Calu3 (cell line): ENCODE measurements at regions not wholly inside any gene's neighbourhood (a gene's known extent, or its start where the extent isn't known, plus 50 kb on each side); places are given as distances from the start of the nearest gene placed in this dataset.

Source experiments
- BruUV-seq: library from RNA; stranded (reverse); fragments of 400-500 nt; replicated peaks from 2 replicates; lab custom pipeline; 2021; lab: Mats Ljungman, UMichigan
- CTCF ChIA-PET: fragments of 300-600 bp; sonication (Branson Sonifier 250); formaldehyde crosslinking; loops from one replicate; lab custom pipeline; 2022; ENCODE audit warnings: antibody characterized with exemption; lab: Charles Lee
- DNase-seq: peaks from one replicate; pipeline ENCODE4 v3.0.0; 2022
- H3K27ac Mint-ChIP-seq: one replicate; pipeline ENCODE4 v1.8.0; 2022; ENCODE audit warnings: mixed read lengths; ENCODE audit not compliant: unreplicated experiment
- H3K27me3 Mint-ChIP-seq: one replicate; pipeline ENCODE4 v1.8.0; 2022; ENCODE audit warnings: mixed read lengths; ENCODE audit not compliant: unreplicated experiment
- H3K36me3 Mint-ChIP-seq: one replicate; pipeline ENCODE4 v1.8.0; 2022; ENCODE audit warnings: mild to moderate bottlenecking, moderate library complexity, mixed read lengths; ENCODE audit not compliant: insufficient read depth, unreplicated experiment
- H3K4me1 Mint-ChIP-seq: one replicate; pipeline ENCODE4 v1.8.0; 2022; ENCODE audit warnings: mild to moderate bottlenecking, low read depth, mixed read lengths; ENCODE audit not compliant: unreplicated experiment
- H3K4me3 Mint-ChIP-seq: one replicate; pipeline ENCODE4 v1.8.0; 2022; ENCODE audit warnings: mild to moderate bottlenecking, low read depth, moderate library complexity, mixed read lengths; ENCODE audit not compliant: unreplicated experiment
- H3K9me3 Mint-ChIP-seq: one replicate; pipeline ENCODE4 v1.8.0; 2022; ENCODE audit warnings: low read depth, mixed read lengths; ENCODE audit not compliant: unreplicated experiment
- intact Hi-C: fragments of 100-400 bp; cut with micrococcal nuclease; formaldehyde crosslinking; loops from one replicate; pipeline ENCODE4 v1.10.0; 2022; ENCODE audit not compliant: unreplicated experiment
- TF ChIP-seq, protein P1 (sequence below): fragments of 200-600 bp; IDR thresholded peaks from one replicate; pipeline ENCODE4 v1.8.0; 2022; ENCODE audit warnings: antibody characterized with exemption; ENCODE audit not compliant: unreplicated experiment

DNA sequence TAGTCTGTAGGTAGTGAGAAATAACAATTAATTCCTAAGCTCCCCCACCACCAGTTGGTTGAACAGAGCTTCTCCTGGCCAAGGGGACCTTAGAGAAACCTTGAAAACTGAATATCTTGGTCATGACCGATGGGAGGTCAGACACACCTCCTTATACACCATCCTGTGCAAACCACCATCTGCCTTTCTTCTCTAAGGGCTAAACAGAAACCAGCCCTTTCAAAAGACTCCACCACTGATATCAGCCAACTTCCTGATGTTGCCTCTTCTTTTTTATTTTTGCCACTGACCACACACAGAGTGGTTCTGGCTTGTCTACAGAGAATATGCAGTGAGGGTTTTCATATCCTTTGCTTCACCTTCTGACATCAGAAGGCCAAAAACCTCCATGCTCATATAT lies 977.7 kb upstream of the SEL1L start:
- no peaks in the 10 kb centered on the region for H3K4me1 Mint-ChIP-seq
- no peaks in the 10 kb centered on the region for H3K36me3 Mint-ChIP-seq
- CTCF ChIA-PET: no interaction called here
- no peak for DNase-seq
- H3K9me3 Mint-ChIP-seq: peaks cover 7% of the 10 kb centered on the region
- H3K27ac Mint-ChIP-seq: no peak overlapping the region
- H3K4me3 Mint-ChIP-seq: no peak overlapping the region
- BruUV-seq: no TSS peak
- no peaks in the 10 kb centered on the region for H3K27me3 Mint-ChIP-seq
- TF ChIP-seq, protein P1, sequence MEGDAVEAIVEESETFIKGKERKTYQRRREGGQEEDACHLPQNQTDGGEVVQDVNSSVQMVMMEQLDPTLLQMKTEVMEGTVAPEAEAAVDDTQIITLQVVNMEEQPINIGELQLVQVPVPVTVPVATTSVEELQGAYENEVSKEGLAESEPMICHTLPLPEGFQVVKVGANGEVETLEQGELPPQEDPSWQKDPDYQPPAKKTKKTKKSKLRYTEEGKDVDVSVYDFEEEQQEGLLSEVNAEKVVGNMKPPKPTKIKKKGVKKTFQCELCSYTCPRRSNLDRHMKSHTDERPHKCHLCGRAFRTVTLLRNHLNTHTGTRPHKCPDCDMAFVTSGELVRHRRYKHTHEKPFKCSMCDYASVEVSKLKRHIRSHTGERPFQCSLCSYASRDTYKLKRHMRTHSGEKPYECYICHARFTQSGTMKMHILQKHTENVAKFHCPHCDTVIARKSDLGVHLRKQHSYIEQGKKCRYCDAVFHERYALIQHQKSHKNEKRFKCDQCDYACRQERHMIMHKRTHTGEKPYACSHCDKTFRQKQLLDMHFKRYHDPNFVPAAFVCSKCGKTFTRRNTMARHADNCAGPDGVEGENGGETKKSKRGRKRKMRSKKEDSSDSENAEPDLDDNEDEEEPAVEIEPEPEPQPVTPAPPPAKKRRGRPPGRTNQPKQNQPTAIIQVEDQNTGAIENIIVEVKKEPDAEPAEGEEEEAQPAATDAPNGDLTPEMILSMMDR: no peak
- intact Hi-C loops: no loop called here

- no peaks in the 10 kb centered on the region for H3K36me3 Mint-ChIP-seq
- CTCF ChIA-PET: no interaction called here
- BruUV-seq: no TSS peak
- intact Hi-C loops: no loop called here
- no peaks in the 10 kb centered on the region for H3K4me1 Mint-ChIP-seq
- no peak overlapping the region for H3K27ac Mint-ChIP-seq
- peaks cover 15% of the 10 kb centered on the region for H3K9me3 Mint-ChIP-seq
- DNase-seq: no peak
- H3K4me3 Mint-ChIP-seq: no peak overlapping the region
- TF ChIP-seq, protein P1: no peak
- H3K27me3 Mint-ChIP-seq: no peaks in the 10 kb centered on the region
These were observed 987.1 kb upstream of the SEL1L start for GRCh38 chr14:82520765-82521164.

DNA sequence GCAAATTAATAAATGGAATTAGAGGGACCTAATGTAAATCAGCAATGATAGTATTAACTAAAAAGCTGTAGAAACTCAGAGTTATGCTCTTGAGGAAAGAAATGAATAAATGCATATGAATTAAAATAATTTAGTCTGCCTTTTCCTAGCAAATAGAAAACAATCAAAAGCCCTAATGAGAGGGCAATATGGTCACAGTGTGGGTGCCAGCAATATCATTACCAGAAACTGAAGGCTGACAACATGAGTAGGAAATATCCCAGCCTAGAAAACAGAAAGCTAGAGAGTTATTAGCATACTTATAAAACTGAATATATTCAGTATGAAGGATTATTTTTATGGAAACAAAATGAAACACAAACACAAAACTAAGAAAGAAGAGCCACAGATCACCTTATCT lies 987.5 kb upstream of the SEL1L start:
- CTCF ChIA-PET: no interaction called here

GRCh38 chr14:82528016-82528415 lies 994.4 kb upstream of the SEL1L start:
- Mint-ChIP-seq H3K36me3 (no peaks in the 10 kb centered on the region), H3K9me3 (peaks cover 19% of the 10 kb centered on the region), H3K4me1 (no peaks in the 10 kb centered on the region), H3K4me3 (no peak overlapping the region), H3K27me3 (no peaks in the 10 kb centered on the region), H3K27ac (no peak overlapping the region)
- intact Hi-C loops: no loop called here
- DNase-seq: no peak
- CTCF ChIA-PET: no interaction called here
- BruUV-seq: no TSS peak
- TF ChIP-seq, protein P1: no peak

More for the DNA sequence above, 987.5 kb upstream of the SEL1L start:
- no peaks in the 10 kb centered on the region for H3K36me3 Mint-ChIP-seq
- H3K4me3 Mint-ChIP-seq: no peak overlapping the region
- H3K27me3 Mint-ChIP-seq: no peaks in the 10 kb centered on the region
- H3K9me3 Mint-ChIP-seq: peaks cover 15% of the 10 kb centered on the region
- H3K27ac Mint-ChIP-seq: no peak overlapping the region
- BruUV-seq: no TSS peak
- DNase-seq: no peak
- H3K4me1 Mint-ChIP-seq: no peaks in the 10 kb centered on the region
- TF ChIP-seq, protein P1: no peak
- intact Hi-C loops: no loop called here
